ENCODE measurements at regions not wholly inside any gene's neighbourhood (a gene's known extent, or its start where the extent isn't known, plus 50 kb on each side); places are given as distances from the start of the nearest gene placed in this dataset.
"Not testable (repeated sequence)": the region's sequence is repeated elsewhere in the genome, so short reads cannot be mapped to it uniquely, and the experiment has no call there.

DNA sequence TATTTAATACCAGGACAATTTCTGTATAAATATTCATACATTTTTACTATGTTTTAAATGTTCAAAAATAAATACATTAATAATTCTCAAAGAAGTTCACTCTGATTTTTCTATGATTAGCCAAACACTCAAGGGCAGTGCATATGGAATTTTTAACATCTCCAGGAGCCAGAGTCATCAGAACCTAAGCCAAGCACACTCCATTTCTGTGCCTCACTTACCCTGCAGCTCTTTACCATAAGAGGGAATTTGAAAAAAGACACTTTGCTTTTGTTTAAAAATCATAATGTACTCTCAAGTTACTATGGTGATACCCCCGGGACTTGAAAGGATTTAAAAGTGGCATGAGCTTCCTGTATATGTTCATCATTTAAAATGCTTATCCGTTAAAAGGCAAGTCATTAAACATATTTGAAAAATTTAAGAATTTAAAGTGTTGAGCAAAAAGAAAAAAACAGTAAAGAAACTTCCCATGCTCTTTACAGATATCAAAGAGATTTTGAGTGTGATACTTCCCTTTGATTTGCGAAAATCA lies 747.4 kb upstream of the NECTIN3 start:
- no peak for DNase-seq (ENCODE audit: low spot score)

DNA sequence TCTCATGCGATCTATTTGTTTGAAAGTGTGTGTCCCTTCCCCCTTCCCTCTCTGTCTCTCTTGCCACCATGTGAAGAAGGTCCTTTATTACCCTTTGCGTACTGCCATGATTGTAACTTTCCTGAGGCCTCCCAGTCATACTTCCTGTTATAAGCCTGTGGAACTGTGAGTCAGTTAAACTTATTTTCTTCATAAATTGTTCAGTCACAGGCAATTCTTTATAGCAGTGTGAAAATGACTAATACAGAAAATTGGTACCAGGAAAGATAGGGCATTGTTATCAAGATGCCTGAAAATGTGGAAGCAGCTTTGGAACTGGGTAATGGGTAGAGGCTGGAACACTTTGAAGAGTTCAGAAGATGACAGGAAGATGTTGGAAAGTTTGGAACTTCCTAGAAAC lies 743.7 kb upstream of the NECTIN3 start:
- no peak for DNase-seq (ENCODE audit: low spot score)

DNA sequence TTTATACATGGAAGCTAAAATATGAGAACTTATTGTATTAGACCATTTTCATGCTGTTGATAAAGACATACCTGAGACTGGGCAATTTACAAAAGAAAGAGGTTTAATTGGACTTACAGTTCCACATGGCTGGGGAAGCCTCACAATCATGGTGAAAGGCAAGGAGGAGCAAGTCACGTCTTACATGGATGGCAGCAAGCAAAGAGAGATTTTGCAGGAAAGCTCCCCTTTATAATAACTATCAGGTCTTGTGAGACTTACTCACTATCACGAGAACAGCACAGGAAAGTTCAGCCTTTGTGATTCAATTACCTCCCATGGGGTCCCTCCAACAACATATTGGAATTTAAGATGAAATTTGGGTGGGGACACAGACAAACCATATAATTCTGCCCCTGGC lies 740.1 kb upstream of the NECTIN3 start:
- not testable (repeated sequence) for DNase-seq (ENCODE audit: low spot score)

DNA sequence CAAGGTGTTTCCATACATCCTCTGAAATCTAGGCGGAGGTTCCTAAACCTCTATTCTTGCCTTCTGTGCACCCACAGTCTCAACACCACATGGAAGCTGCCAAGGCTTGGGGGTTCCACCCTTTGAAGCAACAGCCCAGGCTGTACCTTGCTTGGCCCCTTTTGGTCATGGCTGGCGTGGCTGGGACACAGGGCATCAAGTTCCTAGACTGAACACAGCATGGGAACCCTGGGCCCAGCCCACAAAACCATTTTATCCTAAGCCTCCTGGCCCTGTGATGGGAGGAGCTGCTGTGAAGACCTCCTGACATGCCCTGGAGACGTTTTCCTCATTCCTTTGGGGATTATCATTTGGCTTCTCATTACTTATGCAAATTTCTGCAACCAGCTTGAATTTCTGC lies 739.0 kb upstream of the NECTIN3 start:
- no peak for DNase-seq (ENCODE audit: low spot score)

DNA sequence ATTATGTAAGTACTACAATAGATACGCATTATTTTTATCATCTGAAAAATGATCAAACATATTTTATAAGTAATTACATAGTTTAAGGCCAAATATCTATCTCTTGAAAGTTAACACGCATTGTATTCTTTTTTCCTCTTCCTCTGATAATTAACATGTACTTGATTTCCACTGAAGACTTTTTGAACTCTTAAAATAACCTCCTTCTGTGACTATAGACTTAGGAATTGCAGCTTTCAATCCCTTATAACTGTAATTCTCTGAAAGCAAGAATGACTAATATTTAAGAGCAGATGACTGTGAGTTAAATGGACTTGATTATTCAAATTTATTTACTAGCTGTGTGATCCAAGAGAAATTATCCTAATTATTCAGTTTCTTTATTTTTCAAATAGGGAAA lies 730.6 kb upstream of the NECTIN3 start:
- DNase-seq (ENCODE audit: low spot score): no peak

DNA sequence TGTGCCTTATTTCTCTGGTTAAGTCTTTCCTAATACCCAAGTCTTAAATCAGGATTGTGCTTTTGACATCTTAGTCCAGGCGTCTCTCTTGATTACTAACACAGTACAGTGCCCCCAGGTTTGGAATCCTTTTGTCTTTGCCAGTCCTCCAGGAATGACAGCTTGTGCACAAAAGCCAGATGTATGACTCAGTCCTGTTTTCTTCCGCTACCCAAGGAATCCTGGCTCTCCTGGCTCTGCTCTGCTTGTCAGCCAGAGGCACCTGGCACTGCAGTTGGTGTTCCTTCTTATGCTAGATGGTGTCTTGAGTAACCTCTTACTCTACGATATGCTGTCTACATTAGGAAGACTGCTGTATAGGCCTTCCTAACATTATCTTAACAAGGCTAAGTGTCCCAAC lies 728.2 kb upstream of the NECTIN3 start:
- no peak for DNase-seq (ENCODE audit: low spot score)

DNA sequence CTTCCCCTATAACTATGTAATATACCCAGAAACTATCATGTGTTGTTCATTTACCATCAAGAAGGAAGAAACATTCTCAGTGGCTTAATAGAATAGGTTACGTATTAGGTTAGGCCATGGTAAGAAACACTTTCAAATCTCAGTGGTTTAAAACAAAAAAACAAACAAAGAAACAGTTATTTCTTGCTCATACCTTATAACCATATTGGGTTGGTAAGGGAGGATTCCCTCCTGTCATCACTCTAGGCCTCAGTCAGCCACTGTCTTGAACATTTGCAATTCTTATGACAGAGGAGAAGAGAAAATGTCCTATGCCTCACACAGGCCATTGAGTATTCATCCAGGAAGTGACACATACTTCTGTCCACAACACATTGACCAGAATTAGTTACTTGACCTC lies 727.7 kb upstream of the NECTIN3 start:
- no peak for DNase-seq (ENCODE audit: low spot score)

DNA sequence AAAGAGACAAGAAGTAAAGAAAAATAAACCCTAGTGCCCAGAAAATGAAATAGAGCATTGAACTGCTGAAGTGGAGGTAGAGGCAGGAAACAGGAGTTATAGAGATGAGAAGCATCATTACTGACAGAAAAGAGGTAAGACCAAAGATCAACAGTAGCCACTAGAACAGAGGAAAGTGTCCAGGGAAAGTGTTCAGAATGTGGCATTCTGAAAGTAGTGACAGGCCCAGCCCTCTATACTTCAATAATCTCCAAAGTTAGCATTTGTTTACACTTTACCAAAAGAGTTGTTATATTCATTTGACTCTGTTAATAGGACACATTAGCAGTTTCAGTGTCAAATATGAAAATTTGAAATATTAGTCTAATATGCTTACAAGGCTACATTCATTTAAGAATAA lies 727.1 kb upstream of the NECTIN3 start:
- DNase-seq (ENCODE audit: low spot score): no peak

DNA sequence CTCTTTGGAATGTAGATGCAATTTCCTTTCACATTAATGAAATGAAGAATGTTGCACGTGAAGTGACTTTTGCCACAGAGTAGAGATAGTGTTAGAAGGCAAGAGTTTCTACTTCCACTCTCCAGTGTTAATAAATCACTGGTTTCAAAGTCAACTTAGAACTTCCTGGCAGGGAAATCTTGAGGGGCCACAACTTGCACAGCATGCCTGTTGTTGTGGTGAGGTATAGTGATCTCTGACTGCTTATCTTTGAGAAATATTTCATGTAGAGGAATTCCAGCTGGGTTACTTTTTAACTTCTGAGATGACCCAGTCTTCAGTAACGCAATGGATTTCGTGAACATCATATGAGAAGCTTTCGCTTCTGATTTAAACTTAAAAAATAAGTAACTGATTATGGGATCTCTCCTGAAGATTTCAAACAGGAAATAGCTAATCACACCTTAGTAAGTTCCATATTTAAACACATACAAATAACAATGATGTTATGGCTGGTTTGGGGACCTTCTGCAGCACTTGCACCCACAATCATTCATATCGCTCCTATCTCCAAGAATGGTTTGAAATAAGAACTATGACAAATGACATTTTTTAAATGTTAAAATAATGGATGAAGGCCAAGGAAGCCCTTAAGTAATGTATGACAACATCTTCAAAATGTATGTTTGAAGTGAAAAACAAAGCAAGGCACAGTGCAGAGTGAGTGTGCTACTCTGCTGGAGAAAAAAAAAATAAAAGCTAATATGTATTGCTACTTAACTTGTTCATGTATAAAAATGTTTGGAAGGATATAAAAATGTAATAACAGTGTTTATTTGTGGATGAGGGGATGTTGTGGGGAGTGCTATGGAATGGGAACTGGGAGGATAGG lies 726.5 kb upstream of the NECTIN3 start:
- DNase-seq (ENCODE audit: low spot score): no peak

DNA sequence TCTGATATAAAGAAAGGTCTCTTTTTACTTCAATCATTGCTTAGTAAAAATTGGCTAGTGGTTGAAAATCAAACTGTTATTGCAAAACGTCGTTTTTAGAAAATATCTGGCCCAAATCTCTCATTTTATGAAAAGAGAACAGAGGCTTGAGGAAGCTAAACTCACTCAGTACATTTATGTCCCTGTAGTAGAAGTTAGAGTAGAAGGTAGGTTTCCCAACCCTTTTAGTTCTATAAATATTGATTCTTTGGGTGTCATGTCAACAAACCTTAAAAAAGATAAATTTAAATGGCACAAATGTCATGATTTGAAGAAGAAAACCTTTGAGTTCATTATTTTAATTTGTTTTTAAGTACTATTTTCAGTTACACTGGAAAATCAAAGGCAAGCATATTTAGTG lies 722.3 kb upstream of the NECTIN3 start:
- DNase-seq (ENCODE audit: low spot score): no peak

DNA sequence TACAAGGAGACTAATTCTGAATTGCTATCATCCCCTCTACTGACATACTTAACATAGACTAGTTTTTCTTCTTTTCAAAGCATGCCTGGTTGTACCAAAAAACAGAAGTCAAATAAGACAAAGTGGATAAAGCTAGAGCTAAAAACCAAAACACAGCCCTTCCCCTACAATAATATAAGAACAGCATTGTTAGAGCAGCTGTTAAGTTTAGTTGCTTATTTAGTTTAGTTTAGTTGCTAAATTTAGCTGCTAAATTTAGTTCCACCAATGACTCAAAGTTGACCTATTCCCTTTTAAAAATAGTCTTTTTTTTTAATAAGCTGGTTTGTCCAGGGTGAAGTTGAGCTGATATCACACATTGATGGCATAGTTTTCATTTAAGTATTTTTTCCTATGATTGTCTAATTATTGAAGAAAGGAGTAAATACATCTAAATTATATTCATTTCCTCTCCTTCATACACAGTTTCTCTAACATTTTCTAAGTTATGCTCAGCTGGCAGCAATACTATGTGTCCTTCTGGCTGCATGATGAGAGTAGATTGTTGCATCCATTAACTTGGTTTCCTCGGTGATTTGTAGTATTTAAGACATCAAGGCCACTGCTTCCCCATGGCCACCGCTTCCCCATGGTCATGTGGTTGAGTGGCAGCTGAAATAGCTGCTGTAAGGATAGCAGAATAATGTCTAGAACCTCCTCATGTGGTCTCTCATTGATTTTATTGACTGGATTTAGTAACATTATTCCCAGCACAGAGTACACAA lies 718.6 kb upstream of the NECTIN3 start:
- no peak for DNase-seq (ENCODE audit: low spot score)

DNA sequence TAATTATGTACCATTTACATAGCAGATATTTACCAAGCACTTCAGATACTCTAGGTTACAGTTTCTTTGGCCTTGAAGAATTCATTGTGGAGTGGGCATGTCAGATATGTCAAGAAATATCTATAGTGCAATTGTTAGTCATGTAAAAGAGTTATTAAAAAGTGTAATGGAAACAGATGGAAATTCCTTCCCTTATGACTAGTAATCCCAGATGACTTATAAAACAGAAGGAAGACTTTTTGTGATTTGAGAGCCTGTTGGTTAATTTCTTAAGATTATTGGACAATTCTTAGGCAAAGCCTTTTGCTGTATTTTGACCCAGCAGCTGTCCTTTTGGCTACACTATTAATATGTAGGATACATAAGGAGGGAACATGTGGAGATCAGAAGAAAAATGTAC lies 708.9 kb upstream of the NECTIN3 start:
- no peak for DNase-seq (ENCODE audit: low spot score)

DNA sequence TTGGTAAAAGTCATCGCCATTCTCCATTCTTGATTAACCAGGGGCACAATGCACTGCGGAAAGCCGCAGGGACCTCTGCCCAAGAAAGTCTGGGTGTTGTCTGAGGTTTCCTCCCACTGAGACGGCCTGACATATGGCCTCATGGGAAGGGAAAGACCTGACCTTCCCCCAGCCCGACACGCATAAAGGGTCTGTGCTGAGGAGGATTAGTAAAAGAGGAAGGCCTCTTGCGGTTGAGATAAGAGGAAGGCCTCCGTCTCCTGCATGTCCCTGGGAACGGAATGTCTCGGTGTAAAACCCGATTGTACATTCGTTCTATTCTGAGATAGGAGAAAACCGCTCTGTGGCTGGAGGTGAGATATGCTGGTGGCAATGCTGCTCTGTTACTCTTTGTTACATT lies 704.3 kb upstream of the NECTIN3 start:
- not testable (repeated sequence) for DNase-seq (ENCODE audit: low spot score)

DNA sequence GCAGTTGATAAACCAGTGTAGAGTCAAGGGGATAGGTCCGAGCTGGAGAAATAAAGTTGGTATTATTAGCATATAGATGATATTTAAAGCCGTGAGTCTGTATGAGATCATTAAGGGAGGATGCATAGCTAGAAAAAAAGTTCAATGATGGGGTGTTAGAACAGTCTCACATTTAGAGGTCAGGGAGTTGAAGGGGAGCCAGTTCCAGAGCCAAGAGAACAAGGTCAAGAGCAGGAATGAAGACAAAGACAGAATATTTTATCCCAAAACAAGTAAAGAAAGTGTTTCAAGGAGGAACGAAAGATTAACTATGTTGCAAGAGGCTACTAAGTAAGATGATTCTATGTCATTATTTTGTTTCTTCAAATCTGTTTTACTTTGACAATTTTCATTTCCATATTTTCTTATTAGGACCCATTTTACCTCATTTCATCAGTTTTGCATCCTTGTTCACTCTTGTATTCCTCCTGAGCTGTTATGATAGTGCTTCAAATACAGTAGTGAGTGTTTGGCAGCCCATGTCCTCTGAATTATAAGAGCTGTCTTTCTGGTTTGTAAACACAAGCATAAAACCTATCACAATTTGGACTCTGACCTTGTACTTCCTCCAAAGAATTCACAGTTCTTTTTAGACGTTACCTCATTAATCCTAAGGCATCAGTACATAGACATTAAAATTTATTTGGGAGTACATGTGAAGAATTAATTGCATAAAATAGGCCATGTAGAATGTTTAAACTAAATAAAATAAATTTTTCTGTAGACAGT lies 695.7 kb upstream of the NECTIN3 start:
- no peak for DNase-seq (ENCODE audit: low spot score)

DNA sequence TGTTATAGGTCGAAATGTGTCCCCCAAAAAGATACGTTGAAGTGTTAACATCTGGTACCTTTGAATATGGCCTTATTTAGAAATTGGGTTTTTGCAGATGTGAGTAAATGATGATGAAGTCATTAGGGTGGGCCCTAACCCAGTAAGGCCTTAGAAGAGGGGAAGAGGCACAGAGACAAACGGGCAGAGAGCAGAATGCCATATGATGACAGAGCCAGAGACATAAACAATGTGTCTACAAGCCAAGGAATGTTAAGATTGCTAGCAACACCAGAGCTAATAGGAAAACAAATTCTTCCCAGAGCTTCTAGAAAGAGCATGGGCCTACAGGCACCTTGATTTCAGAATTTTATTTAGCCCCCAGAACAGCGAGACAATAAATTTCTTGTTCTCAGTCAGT lies 693.1 kb upstream of the NECTIN3 start:
- no peak for DNase-seq (ENCODE audit: low spot score)

DNA sequence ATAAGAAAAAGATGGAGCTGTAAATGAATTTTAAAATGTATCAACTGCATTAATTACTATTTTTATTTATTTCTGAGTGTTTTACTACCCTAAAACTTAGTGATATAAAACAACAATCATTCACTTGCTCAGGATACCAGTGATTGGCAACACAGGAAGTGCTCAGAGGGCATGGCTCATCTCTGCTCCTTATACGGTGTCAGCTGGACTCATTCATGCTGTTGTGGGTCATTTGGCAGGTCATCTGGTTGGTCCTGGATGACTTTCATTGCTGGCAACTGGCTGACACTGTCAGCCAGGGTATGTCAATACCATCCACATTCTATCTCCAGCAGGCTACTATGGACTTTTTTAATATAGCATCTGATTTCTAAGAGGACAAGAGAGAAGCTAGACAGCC lies 689.6 kb upstream of the NECTIN3 start:
- DNase-seq (ENCODE audit: low spot score): no peak

DNA sequence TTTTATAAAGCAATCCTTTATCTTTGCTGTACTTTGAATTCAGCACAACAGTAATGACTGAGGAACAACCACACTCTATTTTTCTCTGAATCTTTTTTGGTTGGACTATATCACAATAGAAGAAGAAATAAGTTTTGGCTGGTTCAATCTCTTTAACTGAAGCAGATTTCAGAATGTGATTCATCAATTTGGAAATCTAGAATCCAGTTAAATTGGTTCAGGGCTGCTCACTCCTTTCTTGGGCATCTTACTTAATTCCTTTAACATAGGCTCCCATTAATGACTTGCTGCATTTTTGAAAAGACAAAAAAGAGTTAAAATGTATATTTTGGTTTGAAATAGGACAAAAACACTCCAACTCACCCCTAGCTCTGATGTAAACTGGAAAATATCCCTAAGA lies 688.3 kb upstream of the NECTIN3 start:
- no peak for DNase-seq (ENCODE audit: low spot score)

DNA sequence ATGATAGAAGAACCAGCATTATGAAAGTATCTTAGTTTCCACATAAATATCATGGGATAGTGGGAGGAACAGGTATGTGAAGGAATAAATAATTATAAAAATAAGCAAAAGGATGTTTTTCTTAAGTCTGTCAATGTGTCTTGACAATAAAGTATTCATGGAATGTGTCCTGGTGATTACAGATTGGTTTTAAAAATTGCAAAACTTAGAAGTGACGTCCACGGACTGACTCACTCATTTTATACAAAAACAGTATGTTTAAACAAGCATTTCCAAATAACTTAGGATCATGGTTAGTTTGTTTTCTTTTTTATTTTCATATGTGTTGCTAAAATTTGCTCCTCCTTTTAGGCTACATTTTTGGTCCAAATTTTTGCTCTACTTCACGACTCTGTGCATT lies 687.0 kb upstream of the NECTIN3 start:
- DNase-seq (ENCODE audit: low spot score): no peak

DNA sequence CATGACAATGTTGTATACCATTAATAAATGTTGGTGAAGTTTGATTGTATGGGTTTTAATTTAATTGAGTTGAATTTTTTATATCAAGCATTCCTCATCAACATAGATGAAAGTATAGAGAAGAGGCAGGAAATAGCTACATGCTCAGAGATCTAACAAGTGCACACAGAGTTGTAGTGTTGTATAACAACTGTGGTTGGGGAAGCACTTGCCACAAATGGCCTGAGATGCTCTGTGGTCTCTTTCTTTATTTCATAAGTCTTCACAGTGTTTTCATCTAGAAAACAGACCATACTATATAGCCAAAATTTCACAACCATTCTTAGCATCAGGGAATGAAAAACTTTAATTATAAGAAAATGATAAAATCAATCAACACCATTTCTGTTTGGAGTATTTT lies 682.6 kb upstream of the NECTIN3 start:
- no peak for DNase-seq (ENCODE audit: low spot score)

DNA sequence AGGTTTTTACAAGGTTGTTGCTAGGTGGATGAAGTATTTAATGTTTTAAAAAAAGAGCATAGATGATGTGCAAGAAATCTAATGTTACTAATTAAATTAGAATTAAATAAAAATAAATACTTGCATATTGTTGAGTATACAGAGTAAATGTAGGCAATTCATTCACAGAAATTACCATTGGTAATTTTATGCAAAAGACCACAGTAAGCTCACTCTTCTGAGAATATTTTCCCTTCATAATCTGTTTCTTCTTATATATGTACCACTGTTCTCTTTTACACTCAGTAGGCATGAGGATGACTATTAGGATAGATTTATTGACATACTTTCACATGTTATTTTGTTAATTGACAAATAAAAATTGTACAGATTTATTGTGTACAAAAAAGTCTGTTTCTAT lies 681.2 kb upstream of the NECTIN3 start:
- no peak for DNase-seq (ENCODE audit: low spot score)

DNA sequence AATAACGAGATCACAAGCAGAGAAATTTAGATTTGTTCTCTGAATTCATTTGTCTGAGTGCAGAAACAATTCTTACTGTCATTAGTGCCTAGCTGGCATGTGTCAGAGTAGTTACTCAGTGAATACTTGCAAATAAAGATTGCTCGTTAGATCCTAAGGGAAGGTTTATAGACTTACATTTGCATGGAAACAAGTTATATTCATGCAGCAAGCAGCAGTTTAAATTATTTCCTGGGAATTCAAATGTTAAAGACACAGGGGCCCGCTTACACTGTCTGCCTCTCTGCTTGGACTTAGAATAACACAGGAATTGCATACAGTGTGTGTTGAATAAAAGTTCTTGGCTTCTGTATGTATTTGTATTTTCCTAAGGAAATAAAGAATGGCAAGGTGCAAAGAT lies 680.6 kb upstream of the NECTIN3 start:
- DNase-seq (ENCODE audit: low spot score): no peak

DNA sequence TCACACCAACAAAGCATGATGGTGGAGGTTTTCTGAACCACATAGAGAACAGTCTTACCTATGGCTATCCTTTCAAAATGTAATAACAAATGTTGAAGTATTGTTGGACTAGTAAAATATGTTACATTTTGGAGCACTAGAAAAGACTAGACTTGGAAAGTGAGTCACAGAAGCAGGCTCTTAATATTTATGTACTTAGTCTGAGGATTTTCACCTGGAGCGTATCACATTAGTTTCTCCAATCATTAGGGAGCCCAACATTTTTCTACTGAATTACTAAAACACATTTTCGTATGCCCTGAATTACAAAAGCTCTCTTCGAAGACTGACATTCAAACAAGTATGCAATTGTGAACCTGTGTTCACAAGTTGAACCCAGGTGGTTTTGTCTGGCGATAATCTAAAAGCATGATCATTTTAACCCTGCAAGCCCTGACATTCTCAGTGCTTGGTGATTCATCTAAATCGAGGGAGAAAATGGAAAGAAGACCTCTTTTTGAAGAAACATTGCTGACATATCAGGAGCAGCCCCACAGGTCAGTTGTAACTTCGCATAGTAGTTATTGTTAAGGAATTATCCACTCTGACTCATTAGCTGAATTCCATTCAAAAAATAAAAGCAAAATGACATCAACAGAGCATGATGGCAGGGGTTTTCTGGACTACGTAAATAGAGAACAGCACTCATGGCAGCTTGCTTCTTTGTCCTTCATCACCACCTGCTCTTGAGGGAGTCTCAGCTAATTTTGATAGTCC lies 679.8 kb upstream of the NECTIN3 start:
- DNase-seq (ENCODE audit: low spot score): no peak

Measured in D341Med (cell line).